ENCODE measurements at regions not wholly inside any gene's neighbourhood (a gene's known extent, or its start where the extent isn't known, plus 50 kb on each side); places are given as distances from the start of the nearest gene placed in this dataset.

GRCh38 chr10:126844406-126844805 lies 60.8 kb upstream of the DOCK1 start:
- TF ChIP-seq EZH2 (IDR thresholded peaks at IDR 0.05; ENCODE audit: insufficient read depth, low read length) (no peak), CTCF (IDR thresholded peaks at IDR 0.05; ENCODE audit: insufficient read depth, low read depth, low read length) (no peak)
